Ramos (cell line): ENCODE measurements at regions not wholly inside any gene's neighbourhood (a gene's known extent, or its start where the extent isn't known, plus 50 kb on each side); places are given as distances from the start of the nearest gene placed in this dataset.

Experiments
- in situ Hi-C: fragments of 300-500 bp; cut with MboI; formaldehyde crosslinking; loops from one replicate; pipeline ENCODE4 v1.14.3; 2022; ENCODE audit warnings: low sequenced_read_pairs; ENCODE audit not compliant: unreplicated experiment

GRCh38 chr9:13513716-13514444 lies 234.4 kb upstream of the MPDZ start:
- in situ Hi-C loops = no loop called here

- in situ Hi-C loops = no loop called here
Observed at GRCh38 chr9:13513286-13513685, 233.8 kb upstream of the MPDZ start.

GRCh38 chr9:13508681-13509080 lies 229.2 kb upstream of the MPDZ start:
- in situ Hi-C loops = no loop called here

- in situ Hi-C loops = no loop called here
Observed at GRCh38 chr9:13508086-13508485, 228.6 kb upstream of the MPDZ start.

- in situ Hi-C loops = no loop called here
Observed at GRCh38 chr9:13505797-13506196, 226.3 kb upstream of the MPDZ start.

GRCh38 chr9:13503599-13503998 lies 224.1 kb upstream of the MPDZ start:
- in situ Hi-C loops = no loop called here

GRCh38 chr9:13502484-13502883 lies 223.0 kb upstream of the MPDZ start:
- in situ Hi-C loops = no loop called here

GRCh38 chr9:13501018-13501417 lies 221.5 kb upstream of the MPDZ start:
- in situ Hi-C loops = no loop called here

GRCh38 chr9:13500034-13500433 lies 220.5 kb upstream of the MPDZ start:
- in situ Hi-C loops = no loop called here

GRCh38 chr9:13493697-13494096 lies 214.2 kb upstream of the MPDZ start:
- in situ Hi-C loops = no loop called here

- in situ Hi-C loops = no loop called here
Observed at GRCh38 chr9:13491493-13492424, 212.3 kb upstream of the MPDZ start.

- in situ Hi-C loops = no loop called here
Observed at GRCh38 chr9:13491138-13491492, 211.6 kb upstream of the MPDZ start.

GRCh38 chr9:13487936-13488335 lies 208.4 kb upstream of the MPDZ start:
- in situ Hi-C loops = no loop called here

GRCh38 chr9:13487498-13487897 lies 208.0 kb upstream of the MPDZ start:
- in situ Hi-C loops = no loop called here

- in situ Hi-C loops = no loop called here
Observed at GRCh38 chr9:13487071-13487470, 207.6 kb upstream of the MPDZ start.

GRCh38 chr9:13485068-13485596 lies 205.6 kb upstream of the MPDZ start:
- in situ Hi-C loops = no loop called here

- in situ Hi-C loops = no loop called here
Observed at GRCh38 chr9:13484186-13484585, 204.7 kb upstream of the MPDZ start.

- in situ Hi-C loops = no loop called here
Observed at GRCh38 chr9:13481274-13481673, 201.8 kb upstream of the MPDZ start.

GRCh38 chr9:13480693-13481092 lies 201.2 kb upstream of the MPDZ start:
- in situ Hi-C loops = no loop called here

- in situ Hi-C loops = no loop called here
Observed at GRCh38 chr9:13479096-13479495, 199.6 kb upstream of the MPDZ start.

GRCh38 chr9:13478639-13479038 lies 199.1 kb upstream of the MPDZ start:
- in situ Hi-C loops = no loop called here
